CD14-positive monocyte (primary cell): ENCODE measurements at regions not wholly inside any gene's neighbourhood (a gene's known extent, or its start where the extent isn't known, plus 50 kb on each side); places are given as distances from the start of the nearest gene placed in this dataset.

Source experiments
- DNase-seq, 3 donors: peaks; one replicate each; pipeline ENCODE4 v3.0.0-alpha.2; 2011 to 2022
- H2AFZ ChIP-seq: 2 replicates; pipeline ENCODE4 v1.6.0; 2012; ENCODE audit warnings: mild to moderate bottlenecking, low read depth, low read length, inconsistent platforms; ENCODE audit not compliant: insufficient read depth, poor library complexity, severe bottlenecking
- H3K27ac ChIP-seq, 2 donors: 1 replicate in 1 of 2; 2 replicates in 1 of 2; pipeline ENCODE4 v1.5.1; 2012 to 2013; ENCODE audit warnings: low read length in 2 of 2, control low read depth in 1 of 2, inconsistent platforms in 1 of 2, low read depth in 1 of 2, mild to moderate bottlenecking in 1 of 2
- H3K27me3 ChIP-seq, 2 donors: one replicate each; pipeline versions ENCODE4 v1.6.0 to v1.6.1; 2011 to 2013; ENCODE audit warnings: low read length in 2 of 2; ENCODE audit not compliant: control insufficient read depth in 2 of 2, insufficient read depth in 2 of 2
- H3K36me3 ChIP-seq, 2 donors: replicated peaks in 1 of 2; 1 replicate in 1 of 2; 2 replicates in 1 of 2; pipeline versions ENCODE4 v1.5.1 to v1.6.1; 2012 to 2013; ENCODE audit warnings: low read length in 2 of 2, control low read depth in 1 of 2, inconsistent platforms in 1 of 2, mild to moderate bottlenecking in 1 of 2; ENCODE audit not compliant: insufficient read depth in 2 of 2, control insufficient read depth in 1 of 2
- H3K4me1 ChIP-seq, 2 donors: 1 replicate in 1 of 2; 2 replicates in 1 of 2; pipeline versions ENCODE4 v1.5.1 to v1.6.1; 2012 to 2013; ENCODE audit warnings: low read length in 2 of 2, control low read depth in 1 of 2, inconsistent platforms in 1 of 2, mild to moderate bottlenecking in 1 of 2, moderate library complexity in 1 of 2; ENCODE audit not compliant: insufficient read depth in 2 of 2, control insufficient read depth in 1 of 2
- H3K4me2 ChIP-seq: replicated peaks from 2 replicates; pipeline ENCODE3; 2012; ENCODE audit warnings: low read length, moderate library complexity, mild to moderate bottlenecking; ENCODE audit not compliant: poor library complexity, severe bottlenecking; ENCODE audit errors: extremely low read depth
- H3K4me3 ChIP-seq, 3 experiments: fragments of 200-600 bp in 1 of 3; sonication (generic) in 1 of 3; replicated peaks in 1 of 3; 1 replicate in 2 of 3; 2 replicates in 1 of 3; pipeline ENCODE4 v1.5.1; 2011 to 2013; ENCODE audit warnings: low read length in 3 of 3, mild to moderate bottlenecking in 3 of 3, control low read depth in 2 of 3, low read depth in 2 of 3, inconsistent platforms in 1 of 3, moderate library complexity in 1 of 3
- H3K79me2 ChIP-seq: 2 replicates; pipeline ENCODE4 v1.6.0; 2012; ENCODE audit warnings: mild to moderate bottlenecking, control low read depth, inconsistent platforms, low read length, moderate library complexity; ENCODE audit not compliant: insufficient read depth
- H3K9ac ChIP-seq: 2 replicates; pipeline ENCODE4 v1.6.0; 2017; ENCODE audit warnings: low read length, mild to moderate bottlenecking; ENCODE audit not compliant: insufficient read depth, poor library complexity, severe bottlenecking
- H3K9me3 ChIP-seq, 2 donors: replicated peaks in 1 of 2; 1 replicate in 1 of 2; 2 replicates in 1 of 2; pipeline versions ENCODE4 v1.5.1 to v1.6.1; 2012 to 2013; ENCODE audit warnings: low read length in 2 of 2, control low read depth in 1 of 2; ENCODE audit not compliant: control insufficient read depth in 1 of 2, insufficient read depth in 1 of 2
- H4K20me1 ChIP-seq: 2 replicates; pipeline ENCODE4 v1.6.0; 2012; ENCODE audit warnings: mild to moderate bottlenecking, low read length, control low read depth, moderate library complexity; ENCODE audit not compliant: insufficient read depth
- H3K27ac Mint-ChIP-seq, 7 donors: one replicate each; pipeline ENCODE4 v1.8.0; 2020; ENCODE audit warnings: mild to moderate bottlenecking in 7 of 7, mixed read lengths in 7 of 7, moderate library complexity in 6 of 7, inconsistent platforms in 2 of 7
- H3K27me3 Mint-ChIP-seq, 3 donors: one replicate each; pipeline ENCODE4 v1.8.0; 2021 to 2022; ENCODE audit warnings: low read depth in 3 of 3, mild to moderate bottlenecking in 3 of 3, mixed read lengths in 3 of 3, moderate library complexity in 3 of 3, inconsistent platforms in 1 of 3
- H3K36me3 Mint-ChIP-seq, 2 donors: one replicate each; pipeline ENCODE4 v1.8.0; 2020; ENCODE audit warnings: mixed read lengths in 2 of 2, inconsistent platforms in 1 of 2, mild to moderate bottlenecking in 1 of 2
- H3K4me1 Mint-ChIP-seq: one replicate; pipeline ENCODE4 v1.8.0; 2020; ENCODE audit warnings: mild to moderate bottlenecking, mixed read lengths
- H3K4me3 Mint-ChIP-seq, 2 donors: one replicate each; pipeline ENCODE4 v1.8.0; 2020; ENCODE audit warnings: mild to moderate bottlenecking in 2 of 2, mixed read lengths in 2 of 2, moderate library complexity in 1 of 2
- H3K9me3 Mint-ChIP-seq, 7 donors: one replicate each; pipeline ENCODE4 v1.8.0; 2020 to 2022; ENCODE audit warnings: mixed read lengths in 7 of 7, mild to moderate bottlenecking in 6 of 7, moderate library complexity in 6 of 7, inconsistent platforms in 2 of 7
- WGBS: methylation state at CpG from one replicate; pipeline ENCODE4 v1.1.5; 2013; ENCODE audit warnings: missing lambda C conversion rate; ENCODE audit not compliant: insufficient coverage; 5-methylcytosine and 5-hydroxymethylcytosine counted together
- intact Hi-C, 2 donors: fragments of 100-400 bp; cut with micrococcal nuclease; formaldehyde crosslinking; loops; one replicate each; pipeline versions ENCODE4 v1.15.0 to v1.15.1; 2023
- TF ChIP-seq, protein P1 (sequence below): fragments of 200-600 bp; IDR thresholded peaks from one replicate; pipeline ENCODE4 v1.8.0; 2022; ENCODE audit warnings: antibody characterized with exemption, mild to moderate bottlenecking

DNA sequence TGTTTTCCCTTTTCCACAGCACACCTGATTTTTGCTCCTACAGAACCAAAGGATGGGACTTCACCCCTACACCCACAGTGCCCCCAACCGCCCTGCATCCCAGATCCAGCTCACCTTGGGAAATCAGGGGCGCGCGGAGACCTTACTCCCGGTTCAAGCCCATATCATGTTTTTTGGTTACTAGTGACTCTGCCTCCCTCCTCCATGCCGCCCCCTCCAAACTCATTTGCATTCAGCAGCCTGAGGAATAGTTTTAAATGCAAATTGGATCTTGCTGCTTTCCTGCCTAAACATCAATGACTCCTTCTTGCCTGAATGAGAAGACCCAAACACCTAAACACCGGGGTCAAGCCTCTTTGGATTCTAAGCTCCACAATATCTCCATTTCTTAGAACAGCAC lies 331.8 kb downstream of the TMEM114 start:
- Histone ChIP-seq H3K27me3 (no peaks in the 10 kb centered on the region), H3K79me2 (no peaks in the 10 kb centered on the region), H3K4me1 (no peaks in the 10 kb centered on the region), H3K4me3 (no peak overlapping the region), H3K36me3 (no peaks in the 10 kb centered on the region), H3K4me2 (no peak overlapping the region), H3K9me3 (no peaks in the 10 kb centered on the region), H4K20me1 (no peaks in the 10 kb centered on the region), H2AFZ (no peak overlapping the region), H3K27ac (no peak overlapping the region), H3K9ac (no peak overlapping the region)
- H3K9me3 Mint-ChIP-seq: no peaks in the 10 kb centered on the region
- peaks cover 0 to 2% (median 1%) of the 10 kb centered on the region in 3 donors for H3K27me3 Mint-ChIP-seq
- intact Hi-C loops: no loop called here
- no peak for DNase-seq
- WGBS: 80% methylated on average over 7 of the region's 7 CpGs
- H3K4me3 Mint-ChIP-seq: no peak overlapping the region
- TF ChIP-seq, protein P1, sequence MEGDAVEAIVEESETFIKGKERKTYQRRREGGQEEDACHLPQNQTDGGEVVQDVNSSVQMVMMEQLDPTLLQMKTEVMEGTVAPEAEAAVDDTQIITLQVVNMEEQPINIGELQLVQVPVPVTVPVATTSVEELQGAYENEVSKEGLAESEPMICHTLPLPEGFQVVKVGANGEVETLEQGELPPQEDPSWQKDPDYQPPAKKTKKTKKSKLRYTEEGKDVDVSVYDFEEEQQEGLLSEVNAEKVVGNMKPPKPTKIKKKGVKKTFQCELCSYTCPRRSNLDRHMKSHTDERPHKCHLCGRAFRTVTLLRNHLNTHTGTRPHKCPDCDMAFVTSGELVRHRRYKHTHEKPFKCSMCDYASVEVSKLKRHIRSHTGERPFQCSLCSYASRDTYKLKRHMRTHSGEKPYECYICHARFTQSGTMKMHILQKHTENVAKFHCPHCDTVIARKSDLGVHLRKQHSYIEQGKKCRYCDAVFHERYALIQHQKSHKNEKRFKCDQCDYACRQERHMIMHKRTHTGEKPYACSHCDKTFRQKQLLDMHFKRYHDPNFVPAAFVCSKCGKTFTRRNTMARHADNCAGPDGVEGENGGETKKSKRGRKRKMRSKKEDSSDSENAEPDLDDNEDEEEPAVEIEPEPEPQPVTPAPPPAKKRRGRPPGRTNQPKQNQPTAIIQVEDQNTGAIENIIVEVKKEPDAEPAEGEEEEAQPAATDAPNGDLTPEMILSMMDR: no peak
- no peaks in the 10 kb centered on the region for H3K36me3 Mint-ChIP-seq
- no peak overlapping the region for H3K27ac Mint-ChIP-seq
- H3K4me1 Mint-ChIP-seq: no peaks in the 10 kb centered on the region

DNA sequence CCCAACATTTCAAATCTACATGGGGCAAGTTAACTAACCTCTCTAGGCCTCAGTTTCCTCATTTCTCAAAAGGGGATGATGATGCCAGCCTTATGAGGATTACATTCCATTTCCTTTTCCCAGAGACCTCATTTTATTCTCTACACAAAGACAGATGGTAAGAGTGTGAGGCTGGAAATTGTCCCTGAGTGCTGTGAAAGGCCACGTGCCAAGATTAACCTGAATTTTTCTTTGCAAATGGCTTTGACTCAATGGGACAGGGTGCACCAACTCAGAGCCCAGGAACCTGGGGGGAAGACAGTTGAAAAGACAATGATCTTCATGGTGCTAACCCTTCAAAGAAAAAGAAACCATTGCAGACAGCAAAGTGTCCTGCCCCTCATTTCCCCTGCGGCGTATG lies 332.8 kb downstream of the TMEM114 start:
- H3K36me3 Mint-ChIP-seq: no peaks in the 10 kb centered on the region
- no peak overlapping the region for H3K4me3 Mint-ChIP-seq
- Histone ChIP-seq H3K27me3 (no peaks in the 10 kb centered on the region), H3K79me2 (no peaks in the 10 kb centered on the region), H4K20me1 (no peaks in the 10 kb centered on the region), H3K4me1 (no peaks in the 10 kb centered on the region), H3K36me3 (no peaks in the 10 kb centered on the region), H3K4me3 (no peak overlapping the region), H3K4me2 (no peak overlapping the region), H3K27ac (no peak overlapping the region), H3K9me3 (no peaks in the 10 kb centered on the region), H3K9ac (no peak overlapping the region), H2AFZ (no peak overlapping the region)
- H3K9me3 Mint-ChIP-seq: no peaks in the 10 kb centered on the region
- peaks cover 0 to 2% (median 1%) of the 10 kb centered on the region in 3 donors for H3K27me3 Mint-ChIP-seq
- H3K4me1 Mint-ChIP-seq: no peaks in the 10 kb centered on the region
- TF ChIP-seq, protein P1: no peak
- no peak for DNase-seq
- no peak overlapping the region for H3K27ac Mint-ChIP-seq
- intact Hi-C loops: no loop called here
- 100% methylated on average over 3 of the region's 3 CpGs for WGBS
